K562 (cell line): ENCODE measurements at regions not wholly inside any gene's neighbourhood (a gene's known extent, or its start where the extent isn't known, plus 50 kb on each side); places are given as distances from the start of the nearest gene placed in this dataset.

ENCODE experiments used
- C11orf30 ChIP-seq: fragments of 450-650 bp; IDR thresholded peaks from 2 replicates; pipeline ENCODE4 v1.6.1; 2016; ENCODE audit warnings: low read depth, mild to moderate bottlenecking
- CBX1 ChIP-seq: sonication (generic); IDR thresholded peaks from 2 replicates; pipeline ENCODE4 v1.6.1; 2016; ENCODE audit warnings: antibody characterized with exemption, low read depth, mild to moderate bottlenecking
- ELF2 ChIP-seq: fragments of 250-450 bp; sonication (Bioruptor Pico); IDR thresholded peaks from 2 replicates; pipeline ENCODE4 v1.5.0; 2021; ENCODE audit warnings: mild to moderate bottlenecking
- GATAD2A ChIP-seq: fragments of 450-650 bp; IDR thresholded peaks from 2 replicates; pipeline ENCODE4 v1.6.1; 2017
- HIVEP1 ChIP-seq: fragments of 250-450 bp; sonication (Bioruptor Pico); IDR thresholded peaks from 2 replicates; pipeline ENCODE4 v1.4.0; 2020; ENCODE audit warnings: mild to moderate bottlenecking
- RBM17 ChIP-seq: fragments of 200-400 bp; formaldehyde crosslinking; IDR thresholded peaks from 2 replicates; pipeline ENCODE4 v1.6.1; 2017; ENCODE audit warnings: low read depth, mild to moderate bottlenecking, low read length, borderline replicate concordance
- RNF2 ChIP-seq: sonication (generic); IDR thresholded peaks from 2 replicates; pipeline ENCODE4 v1.6.1; 2016
- RUNX1 ChIP-seq: sonication (generic); IDR thresholded peaks from 2 replicates; pipeline ENCODE4 v1.6.1; 2016; ENCODE audit warnings: antibody characterized with exemption, low read depth
- SRSF9 ChIP-seq: fragments of 200-400 bp; formaldehyde crosslinking; IDR thresholded peaks from 2 replicates; pipeline ENCODE4 v1.6.1; 2017; ENCODE audit warnings: low read depth, low read length, borderline replicate concordance
- ZC3H8 ChIP-seq: fragments of 450-650 bp; IDR thresholded peaks from 2 replicates; pipeline ENCODE4 v1.6.1; 2017
- ZNF224 ChIP-seq: sonication (generic); formaldehyde crosslinking; IDR thresholded peaks from 2 replicates; pipeline ENCODE4 v1.8.0; 2022; ENCODE audit warnings: mild to moderate bottlenecking, missing genetic modification reagents
- ZNF444 ChIP-seq: fragments of 250-450 bp; sonication (Bioruptor Pico); IDR thresholded peaks from 2 replicates; pipeline ENCODE4 v1.4.0; 2020; ENCODE audit warnings: mild to moderate bottlenecking, moderate library complexity
- ZNF589 ChIP-seq: fragments of 200-800 bp; sonication (Bioruptor generic); IDR thresholded peaks from 2 replicates; pipeline ENCODE4 v1.6.1; 2016; ENCODE audit warnings: low read depth, missing genetic modification characterization, missing compliant biosample characterization
- TF ChIP-seq, protein P1 (sequence below): fragments of 450-650 bp; IDR thresholded peaks from 2 replicates; pipeline ENCODE4 v1.6.1; 2017; ENCODE audit warnings: antibody characterized with exemption, mild to moderate bottlenecking
- TF ChIP-seq, protein P2 (sequence below): fragments of 250-450 bp; sonication (Bioruptor Pico); IDR thresholded peaks from 2 replicates; pipeline ENCODE4 v1.4.0; 2020; ENCODE audit warnings: mild to moderate bottlenecking, moderate library complexity, borderline replicate concordance
- TF ChIP-seq, protein P3 (sequence below), 2 experiments: fragments of 150-350 bp in 1 of 2; IDR thresholded peaks; 2 replicates each; pipeline ENCODE4 v1.6.1; 2012 to 2016; ENCODE audit warnings: low read depth in 2 of 2, low read length in 2 of 2, mild to moderate bottlenecking in 1 of 2, moderate library complexity in 1 of 2

GRCh38 chr16:85557083-85557970 is 55.8 kb upstream of the GSE1 start (continued):
- TF ChIP-seq, protein P1, sequence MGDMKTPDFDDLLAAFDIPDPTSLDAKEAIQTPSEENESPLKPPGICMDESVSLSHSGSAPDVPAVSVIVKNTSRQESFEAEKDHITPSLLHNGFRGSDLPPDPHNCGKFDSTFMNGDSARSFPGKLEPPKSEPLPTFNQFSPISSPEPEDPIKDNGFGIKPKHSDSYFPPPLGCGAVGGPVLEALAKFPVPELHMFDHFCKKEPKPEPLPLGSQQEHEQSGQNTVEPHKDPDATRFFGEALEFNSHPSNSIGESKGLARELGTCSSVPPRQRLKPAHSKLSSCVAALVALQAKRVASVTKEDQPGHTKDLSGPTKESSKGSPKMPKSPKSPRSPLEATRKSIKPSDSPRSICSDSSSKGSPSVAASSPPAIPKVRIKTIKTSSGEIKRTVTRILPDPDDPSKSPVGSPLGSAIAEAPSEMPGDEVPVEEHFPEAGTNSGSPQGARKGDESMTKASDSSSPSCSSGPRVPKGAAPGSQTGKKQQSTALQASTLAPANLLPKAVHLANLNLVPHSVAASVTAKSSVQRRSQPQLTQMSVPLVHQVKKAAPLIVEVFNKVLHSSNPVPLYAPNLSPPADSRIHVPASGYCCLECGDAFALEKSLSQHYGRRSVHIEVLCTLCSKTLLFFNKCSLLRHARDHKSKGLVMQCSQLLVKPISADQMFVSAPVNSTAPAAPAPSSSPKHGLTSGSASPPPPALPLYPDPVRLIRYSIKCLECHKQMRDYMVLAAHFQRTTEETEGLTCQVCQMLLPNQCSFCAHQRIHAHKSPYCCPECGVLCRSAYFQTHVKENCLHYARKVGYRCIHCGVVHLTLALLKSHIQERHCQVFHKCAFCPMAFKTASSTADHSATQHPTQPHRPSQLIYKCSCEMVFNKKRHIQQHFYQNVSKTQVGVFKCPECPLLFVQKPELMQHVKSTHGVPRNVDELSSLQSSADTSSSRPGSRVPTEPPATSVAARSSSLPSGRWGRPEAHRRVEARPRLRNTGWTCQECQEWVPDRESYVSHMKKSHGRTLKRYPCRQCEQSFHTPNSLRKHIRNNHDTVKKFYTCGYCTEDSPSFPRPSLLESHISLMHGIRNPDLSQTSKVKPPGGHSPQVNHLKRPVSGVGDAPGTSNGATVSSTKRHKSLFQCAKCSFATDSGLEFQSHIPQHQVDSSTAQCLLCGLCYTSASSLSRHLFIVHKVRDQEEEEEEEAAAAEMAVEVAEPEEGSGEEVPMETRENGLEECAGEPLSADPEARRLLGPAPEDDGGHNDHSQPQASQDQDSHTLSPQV = no peak
- TF ChIP-seq ZC3H8 (no peak), CBX1 (no peak), ZNF224 (CRISPR knock-in tag) (no peak), RUNX1 (no peak), RNF2 (0 out of 2 replicates have a peak, but pooled peaks have one; percentile 2), ZNF589 (no peak), ELF2 (CRISPR knock-in tag) (0 out of 2 replicates have a peak, but pooled peaks have one; percentile 26), GATAD2A (no peak), ZNF444 (CRISPR knock-in tag) (no peak), C11orf30 (no peak), SRSF9 (no peak), HIVEP1 (CRISPR knock-in tag) (no peak), RBM17 (no peak)
- TF ChIP-seq, protein P2, sequence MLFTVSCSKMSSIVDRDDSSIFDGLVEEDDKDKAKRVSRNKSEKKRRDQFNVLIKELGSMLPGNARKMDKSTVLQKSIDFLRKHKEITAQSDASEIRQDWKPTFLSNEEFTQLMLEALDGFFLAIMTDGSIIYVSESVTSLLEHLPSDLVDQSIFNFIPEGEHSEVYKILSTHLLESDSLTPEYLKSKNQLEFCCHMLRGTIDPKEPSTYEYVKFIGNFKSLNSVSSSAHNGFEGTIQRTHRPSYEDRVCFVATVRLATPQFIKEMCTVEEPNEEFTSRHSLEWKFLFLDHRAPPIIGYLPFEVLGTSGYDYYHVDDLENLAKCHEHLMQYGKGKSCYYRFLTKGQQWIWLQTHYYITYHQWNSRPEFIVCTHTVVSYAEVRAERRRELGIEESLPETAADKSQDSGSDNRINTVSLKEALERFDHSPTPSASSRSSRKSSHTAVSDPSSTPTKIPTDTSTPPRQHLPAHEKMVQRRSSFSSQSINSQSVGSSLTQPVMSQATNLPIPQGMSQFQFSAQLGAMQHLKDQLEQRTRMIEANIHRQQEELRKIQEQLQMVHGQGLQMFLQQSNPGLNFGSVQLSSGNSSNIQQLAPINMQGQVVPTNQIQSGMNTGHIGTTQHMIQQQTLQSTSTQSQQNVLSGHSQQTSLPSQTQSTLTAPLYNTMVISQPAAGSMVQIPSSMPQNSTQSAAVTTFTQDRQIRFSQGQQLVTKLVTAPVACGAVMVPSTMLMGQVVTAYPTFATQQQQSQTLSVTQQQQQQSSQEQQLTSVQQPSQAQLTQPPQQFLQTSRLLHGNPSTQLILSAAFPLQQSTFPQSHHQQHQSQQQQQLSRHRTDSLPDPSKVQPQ = no peak
- TF ChIP-seq, protein P3, sequence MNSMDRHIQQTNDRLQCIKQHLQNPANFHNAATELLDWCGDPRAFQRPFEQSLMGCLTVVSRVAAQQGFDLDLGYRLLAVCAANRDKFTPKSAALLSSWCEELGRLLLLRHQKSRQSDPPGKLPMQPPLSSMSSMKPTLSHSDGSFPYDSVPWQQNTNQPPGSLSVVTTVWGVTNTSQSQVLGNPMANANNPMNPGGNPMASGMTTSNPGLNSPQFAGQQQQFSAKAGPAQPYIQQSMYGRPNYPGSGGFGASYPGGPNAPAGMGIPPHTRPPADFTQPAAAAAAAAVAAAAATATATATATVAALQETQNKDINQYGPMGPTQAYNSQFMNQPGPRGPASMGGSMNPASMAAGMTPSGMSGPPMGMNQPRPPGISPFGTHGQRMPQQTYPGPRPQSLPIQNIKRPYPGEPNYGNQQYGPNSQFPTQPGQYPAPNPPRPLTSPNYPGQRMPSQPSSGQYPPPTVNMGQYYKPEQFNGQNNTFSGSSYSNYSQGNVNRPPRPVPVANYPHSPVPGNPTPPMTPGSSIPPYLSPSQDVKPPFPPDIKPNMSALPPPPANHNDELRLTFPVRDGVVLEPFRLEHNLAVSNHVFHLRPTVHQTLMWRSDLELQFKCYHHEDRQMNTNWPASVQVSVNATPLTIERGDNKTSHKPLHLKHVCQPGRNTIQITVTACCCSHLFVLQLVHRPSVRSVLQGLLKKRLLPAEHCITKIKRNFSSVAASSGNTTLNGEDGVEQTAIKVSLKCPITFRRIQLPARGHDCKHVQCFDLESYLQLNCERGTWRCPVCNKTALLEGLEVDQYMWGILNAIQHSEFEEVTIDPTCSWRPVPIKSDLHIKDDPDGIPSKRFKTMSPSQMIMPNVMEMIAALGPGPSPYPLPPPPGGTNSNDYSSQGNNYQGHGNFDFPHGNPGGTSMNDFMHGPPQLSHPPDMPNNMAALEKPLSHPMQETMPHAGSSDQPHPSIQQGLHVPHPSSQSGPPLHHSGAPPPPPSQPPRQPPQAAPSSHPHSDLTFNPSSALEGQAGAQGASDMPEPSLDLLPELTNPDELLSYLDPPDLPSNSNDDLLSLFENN (IDR thresholded peaks at IDR 0.05; ENCODE audit: low read depth in 2 of 2, low read length in 2 of 2) = peak in 1 of 2 experiments; percentile 8; a peak in 1 of 4 replicates
